CD14-positive monocyte (primary cell): ENCODE measurements at regions not wholly inside any gene's neighbourhood (a gene's known extent, or its start where the extent isn't known, plus 50 kb on each side); places are given as distances from the start of the nearest gene placed in this dataset.

Source experiments
- DNase-seq, 3 donors: peaks; one replicate each; pipeline ENCODE4 v3.0.0-alpha.2; 2011 to 2022
- H2AFZ ChIP-seq: 2 replicates; pipeline ENCODE4 v1.6.0; 2012; ENCODE audit warnings: mild to moderate bottlenecking, low read depth, low read length, inconsistent platforms; ENCODE audit not compliant: insufficient read depth, poor library complexity, severe bottlenecking
- H3K27ac ChIP-seq, 2 donors: 1 replicate in 1 of 2; 2 replicates in 1 of 2; pipeline ENCODE4 v1.5.1; 2012 to 2013; ENCODE audit warnings: low read length in 2 of 2, control low read depth in 1 of 2, inconsistent platforms in 1 of 2, low read depth in 1 of 2, mild to moderate bottlenecking in 1 of 2
- H3K27me3 ChIP-seq, 2 donors: one replicate each; pipeline versions ENCODE4 v1.6.0 to v1.6.1; 2011 to 2013; ENCODE audit warnings: low read length in 2 of 2; ENCODE audit not compliant: control insufficient read depth in 2 of 2, insufficient read depth in 2 of 2
- H3K36me3 ChIP-seq, 2 donors: replicated peaks in 1 of 2; 1 replicate in 1 of 2; 2 replicates in 1 of 2; pipeline versions ENCODE4 v1.5.1 to v1.6.1; 2012 to 2013; ENCODE audit warnings: low read length in 2 of 2, control low read depth in 1 of 2, inconsistent platforms in 1 of 2, mild to moderate bottlenecking in 1 of 2; ENCODE audit not compliant: insufficient read depth in 2 of 2, control insufficient read depth in 1 of 2
- H3K4me1 ChIP-seq, 2 donors: 1 replicate in 1 of 2; 2 replicates in 1 of 2; pipeline versions ENCODE4 v1.5.1 to v1.6.1; 2012 to 2013; ENCODE audit warnings: low read length in 2 of 2, control low read depth in 1 of 2, inconsistent platforms in 1 of 2, mild to moderate bottlenecking in 1 of 2, moderate library complexity in 1 of 2; ENCODE audit not compliant: insufficient read depth in 2 of 2, control insufficient read depth in 1 of 2
- H3K4me2 ChIP-seq: replicated peaks from 2 replicates; pipeline ENCODE3; 2012; ENCODE audit warnings: low read length, moderate library complexity, mild to moderate bottlenecking; ENCODE audit not compliant: poor library complexity, severe bottlenecking; ENCODE audit errors: extremely low read depth
- H3K4me3 ChIP-seq, 3 experiments: fragments of 200-600 bp in 1 of 3; sonication (generic) in 1 of 3; replicated peaks in 1 of 3; 1 replicate in 2 of 3; 2 replicates in 1 of 3; pipeline ENCODE4 v1.5.1; 2011 to 2013; ENCODE audit warnings: low read length in 3 of 3, mild to moderate bottlenecking in 3 of 3, control low read depth in 2 of 3, low read depth in 2 of 3, inconsistent platforms in 1 of 3, moderate library complexity in 1 of 3
- H3K79me2 ChIP-seq: 2 replicates; pipeline ENCODE4 v1.6.0; 2012; ENCODE audit warnings: mild to moderate bottlenecking, control low read depth, inconsistent platforms, low read length, moderate library complexity; ENCODE audit not compliant: insufficient read depth
- H3K9ac ChIP-seq: 2 replicates; pipeline ENCODE4 v1.6.0; 2017; ENCODE audit warnings: low read length, mild to moderate bottlenecking; ENCODE audit not compliant: insufficient read depth, poor library complexity, severe bottlenecking
- H3K9me3 ChIP-seq, 2 donors: replicated peaks in 1 of 2; 1 replicate in 1 of 2; 2 replicates in 1 of 2; pipeline versions ENCODE4 v1.5.1 to v1.6.1; 2012 to 2013; ENCODE audit warnings: low read length in 2 of 2, control low read depth in 1 of 2; ENCODE audit not compliant: control insufficient read depth in 1 of 2, insufficient read depth in 1 of 2
- H4K20me1 ChIP-seq: 2 replicates; pipeline ENCODE4 v1.6.0; 2012; ENCODE audit warnings: mild to moderate bottlenecking, low read length, control low read depth, moderate library complexity; ENCODE audit not compliant: insufficient read depth
- H3K27ac Mint-ChIP-seq, 7 donors: one replicate each; pipeline ENCODE4 v1.8.0; 2020; ENCODE audit warnings: mild to moderate bottlenecking in 7 of 7, mixed read lengths in 7 of 7, moderate library complexity in 6 of 7, inconsistent platforms in 2 of 7
- H3K27me3 Mint-ChIP-seq, 3 donors: one replicate each; pipeline ENCODE4 v1.8.0; 2021 to 2022; ENCODE audit warnings: low read depth in 3 of 3, mild to moderate bottlenecking in 3 of 3, mixed read lengths in 3 of 3, moderate library complexity in 3 of 3, inconsistent platforms in 1 of 3
- H3K36me3 Mint-ChIP-seq, 2 donors: one replicate each; pipeline ENCODE4 v1.8.0; 2020; ENCODE audit warnings: mixed read lengths in 2 of 2, inconsistent platforms in 1 of 2, mild to moderate bottlenecking in 1 of 2
- H3K4me1 Mint-ChIP-seq: one replicate; pipeline ENCODE4 v1.8.0; 2020; ENCODE audit warnings: mild to moderate bottlenecking, mixed read lengths
- H3K4me3 Mint-ChIP-seq, 2 donors: one replicate each; pipeline ENCODE4 v1.8.0; 2020; ENCODE audit warnings: mild to moderate bottlenecking in 2 of 2, mixed read lengths in 2 of 2, moderate library complexity in 1 of 2
- H3K9me3 Mint-ChIP-seq, 7 donors: one replicate each; pipeline ENCODE4 v1.8.0; 2020 to 2022; ENCODE audit warnings: mixed read lengths in 7 of 7, mild to moderate bottlenecking in 6 of 7, moderate library complexity in 6 of 7, inconsistent platforms in 2 of 7
- WGBS: methylation state at CpG from one replicate; pipeline ENCODE4 v1.1.5; 2013; ENCODE audit warnings: missing lambda C conversion rate; ENCODE audit not compliant: insufficient coverage; 5-methylcytosine and 5-hydroxymethylcytosine counted together
- intact Hi-C, 2 donors: fragments of 100-400 bp; cut with micrococcal nuclease; formaldehyde crosslinking; loops; one replicate each; pipeline versions ENCODE4 v1.15.0 to v1.15.1; 2023
- TF ChIP-seq, protein P1 (sequence below): fragments of 200-600 bp; IDR thresholded peaks from one replicate; pipeline ENCODE4 v1.8.0; 2022; ENCODE audit warnings: antibody characterized with exemption, mild to moderate bottlenecking

DNA sequence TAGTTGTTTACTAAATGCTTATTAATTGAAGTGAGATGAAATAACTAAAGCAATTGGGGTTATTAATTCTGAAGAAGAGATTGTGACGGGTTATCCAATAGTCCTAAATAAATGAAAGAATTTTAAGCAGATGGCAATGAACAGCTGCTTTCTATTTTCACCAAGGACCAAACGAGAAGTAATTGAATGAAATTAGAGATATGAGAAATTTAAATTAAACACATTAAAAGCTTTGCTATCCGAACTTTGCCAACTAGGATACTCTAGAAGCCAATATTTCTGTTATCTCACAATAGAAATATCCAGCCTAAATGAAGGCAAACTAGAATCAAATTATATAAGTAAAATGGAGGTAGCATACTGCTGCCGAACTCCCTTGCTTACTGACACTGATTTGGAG, 103.2 kb downstream of the GPR37 start:
- peaks cover 0 to 1% (median 0%) of the 10 kb centered on the region in 3 donors for H3K27me3 Mint-ChIP-seq
- Histone ChIP-seq H3K36me3 (no peaks in the 10 kb centered on the region), H3K4me2 (no peak overlapping the region), H3K4me1 (no peaks in the 10 kb centered on the region), H3K4me3 (no peak overlapping the region), H3K9ac (no peak overlapping the region), H2AFZ (no peak overlapping the region), H4K20me1 (no peaks in the 10 kb centered on the region), H3K79me2 (no peaks in the 10 kb centered on the region), H3K27ac (no peak overlapping the region), H3K27me3 (no peaks in the 10 kb centered on the region), H3K9me3 (no peaks in the 10 kb centered on the region)
- WGBS: no CpG with 5 or more reads among the region's 4 CpGs
- intact Hi-C loops: no loop called here
- DNase-seq: no peak
- H3K36me3 Mint-ChIP-seq: no peaks in the 10 kb centered on the region
- TF ChIP-seq, protein P1, sequence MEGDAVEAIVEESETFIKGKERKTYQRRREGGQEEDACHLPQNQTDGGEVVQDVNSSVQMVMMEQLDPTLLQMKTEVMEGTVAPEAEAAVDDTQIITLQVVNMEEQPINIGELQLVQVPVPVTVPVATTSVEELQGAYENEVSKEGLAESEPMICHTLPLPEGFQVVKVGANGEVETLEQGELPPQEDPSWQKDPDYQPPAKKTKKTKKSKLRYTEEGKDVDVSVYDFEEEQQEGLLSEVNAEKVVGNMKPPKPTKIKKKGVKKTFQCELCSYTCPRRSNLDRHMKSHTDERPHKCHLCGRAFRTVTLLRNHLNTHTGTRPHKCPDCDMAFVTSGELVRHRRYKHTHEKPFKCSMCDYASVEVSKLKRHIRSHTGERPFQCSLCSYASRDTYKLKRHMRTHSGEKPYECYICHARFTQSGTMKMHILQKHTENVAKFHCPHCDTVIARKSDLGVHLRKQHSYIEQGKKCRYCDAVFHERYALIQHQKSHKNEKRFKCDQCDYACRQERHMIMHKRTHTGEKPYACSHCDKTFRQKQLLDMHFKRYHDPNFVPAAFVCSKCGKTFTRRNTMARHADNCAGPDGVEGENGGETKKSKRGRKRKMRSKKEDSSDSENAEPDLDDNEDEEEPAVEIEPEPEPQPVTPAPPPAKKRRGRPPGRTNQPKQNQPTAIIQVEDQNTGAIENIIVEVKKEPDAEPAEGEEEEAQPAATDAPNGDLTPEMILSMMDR: no peak
- no peak overlapping the region for H3K27ac Mint-ChIP-seq
- H3K9me3 Mint-ChIP-seq: peaks cover 0 to 2% (median 0%) of the 10 kb centered on the region in 7 donors
- H3K4me3 Mint-ChIP-seq: no peak overlapping the region
- H3K4me1 Mint-ChIP-seq: no peaks in the 10 kb centered on the region

DNA sequence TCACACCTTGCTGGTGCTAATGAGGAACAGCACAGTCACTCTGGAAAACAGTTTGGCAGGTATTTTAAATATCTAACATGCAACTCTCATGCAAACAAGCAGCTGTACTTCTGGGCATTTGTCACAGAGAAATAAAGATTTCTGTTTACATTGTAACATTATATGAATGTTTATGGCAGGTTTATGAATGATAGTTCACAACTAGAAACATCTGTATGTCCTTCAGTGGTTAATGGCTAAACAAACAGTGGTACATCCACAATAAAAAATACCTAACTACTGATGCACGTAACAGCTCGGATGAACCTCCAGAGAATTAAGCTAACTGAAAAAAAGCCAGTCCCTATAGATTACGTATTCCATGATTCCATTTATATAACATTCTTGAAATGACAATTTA, 109.6 kb downstream of the GPR37 start:
- Mint-ChIP-seq H3K9me3 (peaks cover 0 to 2% (median 0%) of the 10 kb centered on the region in 7 donors), H3K4me3 (no peak overlapping the region), H3K4me1 (no peaks in the 10 kb centered on the region), H3K27ac (no peak overlapping the region), H3K27me3 (peaks cover 0 to 1% (median 0%) of the 10 kb centered on the region in 3 donors), H3K36me3 (no peaks in the 10 kb centered on the region)
- H3K4me3 ChIP-seq: no peak overlapping the region
- no peak overlapping the region for H3K27ac ChIP-seq
- no peaks in the 10 kb centered on the region for H4K20me1 ChIP-seq
- no peaks in the 10 kb centered on the region for H3K79me2 ChIP-seq
- TF ChIP-seq, protein P1: no peak
- no peaks in the 10 kb centered on the region for H3K9me3 ChIP-seq
- no peak overlapping the region for H3K9ac ChIP-seq
- no peak for DNase-seq
- H2AFZ ChIP-seq: no peak overlapping the region
- no peaks in the 10 kb centered on the region for H3K27me3 ChIP-seq
- H3K4me2 ChIP-seq: no peak overlapping the region
- 76% methylated on average over 3 of the region's 3 CpGs for WGBS
- intact Hi-C loops: no loop called here
- no peaks in the 10 kb centered on the region for H3K4me1 ChIP-seq
- H3K36me3 ChIP-seq: no peaks in the 10 kb centered on the region
